GM10266 (cell line): ENCODE measurements at regions not wholly inside any gene's neighbourhood (a gene's known extent, or its start where the extent isn't known, plus 50 kb on each side); places are given as distances from the start of the nearest gene placed in this dataset.

Source experiments
- DNase-seq: peaks from one replicate; pipeline ENCODE4 v3.0.0; 2012; ENCODE audit errors: extremely low spot score
- CTCF ChIP-seq: IDR thresholded peaks from 2 replicates; pipeline ENCODE4 v1.5.1; 2012; ENCODE audit warnings: mild to moderate bottlenecking, low read depth; ENCODE audit not compliant: control insufficient read depth, insufficient read depth; ENCODE audit errors: missing control alignments

GRCh38 chr15:87294854-87295253, 961.7 kb downstream of the NTRK3 start:
- TF ChIP-seq CTCF = no peak
- no peak for DNase-seq

GRCh38 chr15:87293031-87293430, 963.5 kb downstream of the NTRK3 start:
- no peak for DNase-seq
- no peak for TF ChIP-seq CTCF

GRCh38 chr15:87287156-87287555, 969.4 kb downstream of the NTRK3 start:
- no peak for TF ChIP-seq CTCF
- DNase-seq = no peak

GRCh38 chr15:87269566-87269965, 987.0 kb downstream of the NTRK3 start:
- no peak for DNase-seq

GRCh38 chr15:87268675-87269074, 987.9 kb downstream of the NTRK3 start:
- DNase-seq = no peak

More at GRCh38 chr15:87269566-87269965, 987.0 kb downstream of the NTRK3 start:
- no peak for TF ChIP-seq CTCF

GRCh38 chr15:87267798-87268197, 988.7 kb downstream of the NTRK3 start:
- no peak for TF ChIP-seq CTCF
- DNase-seq = no peak

More at GRCh38 chr15:87268675-87269074, 987.9 kb downstream of the NTRK3 start:
- no peak for TF ChIP-seq CTCF

- TF ChIP-seq CTCF = no peak
- DNase-seq = no peak
Measured at GRCh38 chr15:87263871-87264270, 992.7 kb downstream of the NTRK3 start.
